ENCODE measurements at regions not wholly inside any gene's neighbourhood (a gene's known extent, or its start where the extent isn't known, plus 50 kb on each side); places are given as distances from the start of the nearest gene placed in this dataset.

DNA sequence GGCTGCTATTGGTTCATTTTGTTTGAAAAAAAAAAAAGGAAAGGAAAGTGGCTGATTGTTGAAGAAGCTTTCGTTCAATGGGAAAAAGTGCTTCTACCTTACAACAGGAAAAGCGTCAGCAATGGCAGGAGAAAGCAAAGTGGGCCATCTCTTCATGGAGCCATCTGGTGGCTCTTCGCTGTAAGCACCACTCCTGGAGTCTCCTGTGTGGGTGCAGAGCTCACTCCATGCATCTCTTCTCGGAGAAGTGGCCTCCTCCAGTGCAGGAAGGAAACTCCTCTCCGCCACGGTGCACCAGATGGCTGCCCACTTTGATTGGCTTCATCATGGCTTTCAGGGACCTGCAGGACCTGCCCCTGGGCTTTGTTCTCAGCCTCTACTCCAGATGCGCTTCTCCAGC lies 250.9 kb downstream of the PTEN start:
- Histone ChIP-seq H3K79me2 (ENCODE audit: control insufficient read depth, insufficient read depth, low read length) (no peaks in the 10 kb centered on the region; the same call in 1 of the 2 replicates), H3K4me2 (ENCODE audit: control insufficient read depth, insufficient read depth) (0 out of 2 replicates have a peak overlapping the region, but pooled peaks have one; percentile 10), H3K27ac (ENCODE audit: control insufficient read depth, insufficient read depth) (peak overlapping the region; percentile 86), H4K20me1 (ENCODE audit: control insufficient read depth, insufficient read depth) (no peaks in the 10 kb centered on the region), H3K27me3 (replicated peaks in 1 of 2; ENCODE audit: control insufficient read depth in 2 of 2, insufficient read depth in 2 of 2, low read length in 1 of 2) (no peaks in the 10 kb centered on the region), H2AFZ (ENCODE audit: control insufficient read depth, low read depth, low read length) (peak overlapping the region; percentile 60), H3K4me3 (no peak overlapping the region), H3K9me3 (replicated peaks; ENCODE audit: control insufficient read depth, insufficient read depth, low read length) (no peaks in the 10 kb centered on the region; the same call in 2 of the 3 replicates), H3K4me1 (ENCODE audit: control insufficient read depth, insufficient read depth, low read length) (peaks cover 87% of the 10 kb centered on the region), H3K36me3 (ENCODE audit: control insufficient read depth in 2 of 2, insufficient read depth in 2 of 2, low read length in 1 of 2) (no peaks in the 10 kb centered on the region), H3K9ac (ENCODE audit: control insufficient read depth, insufficient read depth, low read length) (peak overlapping the region; percentile 17; the same call in 1 of the 2 replicates)
- ChIA-PET CTCF (interaction anchor here (0.6 to 4.7 kb wide), 30 partner anchors 9 to 438 kb away, joined by 3 to 51 read pairs (median 4); partner anchors contain the start of genes KLLN and PTEN), POLR2A (interaction anchor here (0.6 to 1.7 kb wide), 7 partner anchors 23 to 580 kb away, joined by 3 to 9 read pairs (median 4); no protein-coding TSS in a partner anchor), RAD21 (ENCODE audit: unreplicated experiment) (interaction anchor here (0.6 to 6.3 kb wide), 20 partner anchors 10 to 274 kb away, joined by 3 to 62 read pairs (median 4); partner anchors contain the start of genes KLLN and PTEN), SMC1A (ENCODE audit: uncharacterized antibody, unreplicated experiment) (interaction anchor here (0.6 to 14.9 kb wide), 24 partner anchors 11 to 457 kb away, joined by 3 to 229 read pairs (median 4); partner anchors contain the start of genes KLLN and PTEN)
- DNase-seq (ENCODE audit: low read depth, low spot score) (no peak), ATAC-seq (peak; percentile 61), FAIRE-seq (no peak)
- 60% methylated on average over 7 of the region's 7 CpGs for WGBS (ENCODE audit: insufficient coverage, insufficient replicate concordance, low lambda C conversion rate, missing lambda C conversion rate)
- BruUV-seq (replicated peaks), result no TSS peak
- in situ Hi-C loops (cut with MboI) (loop anchor here (5.0 kb wide), 1 partner anchor 252 kb away; the partner anchor contains the start of genes KLLN and PTEN), intact Hi-C loops (cut with micrococcal nuclease; ENCODE audit: unreplicated experiment) (loop anchor here (5.0 kb wide), 1 partner anchor 438 kb away; no protein-coding TSS in a partner anchor)
- TF ChIP-seq CBX3 (IDR thresholded peaks at IDR 0.05; ENCODE audit: borderline replicate concordance, low read depth), result no peak
- TF ChIP-seq YY1 (IDR thresholded peaks at IDR 0.05; ENCODE audit: low read depth, low read length), result peak; percentile 88
- TF ChIP-seq WRNIP1 (IDR thresholded peaks at IDR 0.05; ENCODE audit: borderline replicate concordance, low read depth, low read length), result no peak
- no peak for TF ChIP-seq ATF7 (IDR thresholded peaks at IDR 0.05; ENCODE audit: low read depth)
- no peak for TF ChIP-seq BMI1 (IDR thresholded peaks at IDR 0.05; ENCODE audit: borderline replicate concordance)
- TF ChIP-seq FOXM1 (IDR thresholded peaks at IDR 0.05; ENCODE audit: low read depth, low read length), result peak; percentile 47; the same call in 1 of the 2 replicates
- peak; percentile 86 for TF ChIP-seq RAD21 (IDR thresholded peaks at IDR 0.05; ENCODE audit: insufficient read depth, low read depth, low read length)
- TF ChIP-seq NRF1 (conservative IDR thresholded peaks at IDR 0.05; ENCODE audit: low read depth, low read length), result no peak
- no peak for TF ChIP-seq RAD51 (IDR thresholded peaks at IDR 0.05)
- TF ChIP-seq SPI1 (IDR thresholded peaks at IDR 0.05; ENCODE audit: borderline replicate concordance, insufficient read depth, low read depth, low read length), result no peak
- no peak for TF ChIP-seq ZBED1 (IDR thresholded peaks at IDR 0.05; ENCODE audit: borderline replicate concordance)
- TF ChIP-seq ZNF384 (IDR thresholded peaks at IDR 0.05; ENCODE audit: borderline replicate concordance, low read depth, low read length), result no peak
- no peak for TF ChIP-seq TCF12 (IDR thresholded peaks at IDR 0.05; ENCODE audit: low read depth, low read length)
- peak; percentile 41; the same call in 1 of the 2 replicates for TF ChIP-seq MEF2A (IDR thresholded peaks at IDR 0.05; ENCODE audit: insufficient read depth, low read depth, low read length)
- no peak for TF ChIP-seq SMARCA5 (IDR thresholded peaks at IDR 0.05)
- TF ChIP-seq RELB (IDR thresholded peaks at IDR 0.05; ENCODE audit: low read depth), result no peak
- TF ChIP-seq NFYB (IDR thresholded peaks at IDR 0.05; ENCODE audit: insufficient read depth, low read depth, low read length), result no peak
- no peak for TF ChIP-seq BCL11A (IDR thresholded peaks at IDR 0.05; ENCODE audit: low read depth, low read length)
- no peak for TF ChIP-seq PML (IDR thresholded peaks at IDR 0.05; ENCODE audit: low read length)
- TF ChIP-seq, protein P1, sequence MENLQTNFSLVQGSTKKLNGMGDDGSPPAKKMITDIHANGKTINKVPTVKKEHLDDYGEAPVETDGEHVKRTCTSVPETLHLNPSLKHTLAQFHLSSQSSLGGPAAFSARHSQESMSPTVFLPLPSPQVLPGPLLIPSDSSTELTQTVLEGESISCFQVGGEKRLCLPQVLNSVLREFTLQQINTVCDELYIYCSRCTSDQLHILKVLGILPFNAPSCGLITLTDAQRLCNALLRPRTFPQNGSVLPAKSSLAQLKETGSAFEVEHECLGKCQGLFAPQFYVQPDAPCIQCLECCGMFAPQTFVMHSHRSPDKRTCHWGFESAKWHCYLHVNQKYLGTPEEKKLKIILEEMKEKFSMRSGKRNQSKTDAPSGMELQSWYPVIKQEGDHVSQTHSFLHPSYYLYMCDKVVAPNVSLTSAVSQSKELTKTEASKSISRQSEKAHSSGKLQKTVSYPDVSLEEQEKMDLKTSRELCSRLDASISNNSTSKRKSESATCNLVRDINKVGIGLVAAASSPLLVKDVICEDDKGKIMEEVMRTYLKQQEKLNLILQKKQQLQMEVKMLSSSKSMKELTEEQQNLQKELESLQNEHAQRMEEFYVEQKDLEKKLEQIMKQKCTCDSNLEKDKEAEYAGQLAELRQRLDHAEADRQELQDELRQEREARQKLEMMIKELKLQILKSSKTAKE (IDR thresholded peaks at IDR 0.05; ENCODE audit: low read depth, poor library complexity, severe bottlenecking), result no peak
- TF ChIP-seq SMC3 (IDR thresholded peaks at IDR 0.05; ENCODE audit: borderline replicate concordance, low read length), result peak; percentile 91
- no peak for TF ChIP-seq KLF5 (IDR thresholded peaks at IDR 0.05; ENCODE audit: partially characterized antibody)
- TF ChIP-seq ZNF622 (IDR thresholded peaks at IDR 0.05), result no peak
- TF ChIP-seq IRF4 (IDR thresholded peaks at IDR 0.05; ENCODE audit: low read depth, low read length), result peak; percentile 57; the same call in 1 of the 2 replicates

Data from GM12878 (cell line).